ENCODE measurements at regions not wholly inside any gene's neighbourhood (a gene's known extent, or its start where the extent isn't known, plus 50 kb on each side); places are given as distances from the start of the nearest gene placed in this dataset.
A peak's percentile ranks its signal among the peaks of the same experiment; 100 is the strongest.

DNA sequence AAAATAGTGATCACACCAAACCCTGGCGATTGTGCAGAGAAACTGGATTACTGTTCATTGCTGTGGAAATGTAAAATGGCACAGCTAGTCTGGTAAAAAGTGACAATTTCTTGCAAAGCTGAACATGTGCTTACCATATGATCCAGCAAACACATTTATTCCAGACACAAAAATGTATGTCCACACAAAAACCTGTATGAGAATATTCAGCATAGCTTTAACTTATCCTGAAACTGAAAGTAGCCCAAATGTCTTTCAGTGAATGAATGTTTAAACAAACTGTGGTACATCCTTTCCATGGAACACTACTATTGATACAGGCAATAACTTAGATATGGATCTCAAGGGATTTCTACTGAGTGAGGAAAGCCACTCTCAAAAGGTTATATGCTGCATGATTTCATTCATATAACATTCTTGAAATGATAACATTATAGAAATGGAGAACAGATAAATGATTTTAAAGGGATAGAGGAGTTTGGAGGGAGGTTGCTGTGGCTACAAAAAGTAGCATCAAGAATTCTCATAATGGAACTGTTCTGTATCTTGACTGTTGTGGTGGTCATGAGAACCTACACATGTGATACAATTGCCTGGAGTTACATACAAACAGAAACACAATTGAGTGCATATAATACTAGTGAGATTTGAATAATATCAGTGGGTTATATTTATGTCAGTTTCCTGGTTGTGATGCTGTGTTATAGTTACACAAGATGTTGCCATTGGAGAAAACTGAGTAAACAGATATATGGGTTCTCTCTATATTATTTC, 70.7 kb upstream of the DPH6 start:
- Histone ChIP-seq H3K79me2 (ENCODE audit: control insufficient read depth, low read length) (peaks cover 75% of the 10 kb centered on the region), H3K9me2 (replicated peaks; ENCODE audit: control insufficient read depth, low read length) (no peaks in the 10 kb centered on the region), H3K4me2 (ENCODE audit: low read length) (peak overlapping the region; percentile 45), H3K36me3 (ENCODE audit: control insufficient read depth, low read length) (peaks cover 3% of the 10 kb centered on the region; the same call in 1 of the 2 replicates), H3K4me1 (ENCODE audit: control insufficient read depth, low read length) (peaks cover 68% of the 10 kb centered on the region), H3K4me3 (ENCODE audit: low read length) (peak overlapping the region; percentile 18; the same call in 1 of the 2 replicates), H3K9me3 (ENCODE audit: control insufficient read depth, insufficient read depth, low read length) (no peaks in the 10 kb centered on the region; the same call in 1 of the 2 replicates), H3K27ac (ENCODE audit: low read depth, low read length) (peak overlapping the region; percentile 9; the same call in 1 of the 2 replicates), H4K20me1 (ENCODE audit: control insufficient read depth, insufficient read depth, low read depth, low read length) (no peaks in the 10 kb centered on the region), H3K27me3 (ENCODE audit: control insufficient read depth, low read length) (no peaks in the 10 kb centered on the region), H3F3A (ENCODE audit: control insufficient read depth, insufficient read depth) (peaks cover 22% of the 10 kb centered on the region)
- TF ChIP-seq, protein P1, sequence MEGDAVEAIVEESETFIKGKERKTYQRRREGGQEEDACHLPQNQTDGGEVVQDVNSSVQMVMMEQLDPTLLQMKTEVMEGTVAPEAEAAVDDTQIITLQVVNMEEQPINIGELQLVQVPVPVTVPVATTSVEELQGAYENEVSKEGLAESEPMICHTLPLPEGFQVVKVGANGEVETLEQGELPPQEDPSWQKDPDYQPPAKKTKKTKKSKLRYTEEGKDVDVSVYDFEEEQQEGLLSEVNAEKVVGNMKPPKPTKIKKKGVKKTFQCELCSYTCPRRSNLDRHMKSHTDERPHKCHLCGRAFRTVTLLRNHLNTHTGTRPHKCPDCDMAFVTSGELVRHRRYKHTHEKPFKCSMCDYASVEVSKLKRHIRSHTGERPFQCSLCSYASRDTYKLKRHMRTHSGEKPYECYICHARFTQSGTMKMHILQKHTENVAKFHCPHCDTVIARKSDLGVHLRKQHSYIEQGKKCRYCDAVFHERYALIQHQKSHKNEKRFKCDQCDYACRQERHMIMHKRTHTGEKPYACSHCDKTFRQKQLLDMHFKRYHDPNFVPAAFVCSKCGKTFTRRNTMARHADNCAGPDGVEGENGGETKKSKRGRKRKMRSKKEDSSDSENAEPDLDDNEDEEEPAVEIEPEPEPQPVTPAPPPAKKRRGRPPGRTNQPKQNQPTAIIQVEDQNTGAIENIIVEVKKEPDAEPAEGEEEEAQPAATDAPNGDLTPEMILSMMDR (IDR thresholded peaks at IDR 0.05; ENCODE audit: low read depth, low read length, poor library complexity, severe bottlenecking), result no peak
- TF ChIP-seq EZH2phosphoT487 (IDR thresholded peaks at IDR 0.05; ENCODE audit: borderline replicate concordance, low read length), result no peak

DNA sequence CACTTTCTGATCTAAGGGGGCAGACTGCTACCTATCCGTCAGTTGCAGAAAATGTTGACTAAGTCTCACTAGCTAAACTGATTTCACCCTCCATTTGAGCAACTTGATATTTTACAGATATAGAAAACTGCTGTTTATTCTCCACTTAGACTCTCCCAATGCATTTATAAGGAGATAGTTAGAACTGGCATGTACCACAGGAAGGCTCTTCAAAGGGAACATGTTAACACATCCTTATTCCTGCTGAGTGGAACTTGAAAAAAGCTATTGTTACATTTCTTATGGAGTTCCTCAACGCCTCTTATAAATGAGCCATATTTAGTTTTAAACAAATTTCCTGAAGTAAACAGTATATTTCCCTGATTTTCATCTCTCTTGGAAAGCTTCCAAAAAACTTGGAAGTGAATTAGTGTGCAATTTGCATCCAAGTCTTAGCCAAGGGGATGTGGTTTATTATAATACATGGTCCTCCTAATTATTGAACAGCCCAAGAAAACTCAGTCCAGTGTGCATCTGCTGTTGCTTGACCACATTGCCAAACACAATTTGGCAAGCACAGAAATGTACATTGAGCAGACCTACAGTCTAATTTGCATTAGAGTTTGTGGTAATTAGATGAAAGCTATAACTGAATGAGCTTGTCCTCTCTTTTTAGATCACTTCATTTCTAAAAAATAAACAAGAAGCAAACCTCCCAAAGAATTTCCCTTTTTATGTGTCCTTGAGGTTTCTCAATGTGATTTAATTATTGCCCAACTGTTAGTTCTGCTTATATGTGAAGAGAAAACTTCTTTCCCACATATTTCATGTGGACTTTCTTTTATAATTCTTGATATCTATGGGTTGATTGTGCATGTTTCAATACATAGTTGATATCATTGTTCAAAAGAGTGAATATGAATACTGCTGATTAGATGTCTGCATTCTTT, 72.6 kb upstream of the DPH6 start:
- peak overlapping the region; percentile 41 for H3K27ac ChIP-seq (ENCODE audit: low read depth, low read length)
- H3F3A ChIP-seq (ENCODE audit: control insufficient read depth, insufficient read depth), result peaks cover 22% of the 10 kb centered on the region
- no peaks in the 10 kb centered on the region for H3K27me3 ChIP-seq (ENCODE audit: control insufficient read depth, low read length)
- H3K9me2 ChIP-seq (replicated peaks; ENCODE audit: control insufficient read depth, low read length), result no peaks in the 10 kb centered on the region
- no peaks in the 10 kb centered on the region for H4K20me1 ChIP-seq (ENCODE audit: control insufficient read depth, insufficient read depth, low read depth, low read length)
- peaks cover 3% of the 10 kb centered on the region; the same call in 1 of the 2 replicates for H3K36me3 ChIP-seq (ENCODE audit: control insufficient read depth, low read length)
- peaks cover 75% of the 10 kb centered on the region for H3K79me2 ChIP-seq (ENCODE audit: control insufficient read depth, low read length)
- H3K4me3 ChIP-seq (ENCODE audit: low read length), result peak overlapping the region; percentile 26; the same call in 1 of the 2 replicates
- H3K9me3 ChIP-seq (ENCODE audit: control insufficient read depth, insufficient read depth, low read length), result no peaks in the 10 kb centered on the region; the same call in 1 of the 2 replicates
- peaks cover 61% of the 10 kb centered on the region for H3K4me1 ChIP-seq (ENCODE audit: control insufficient read depth, low read length)
- TF ChIP-seq, protein P1 (IDR thresholded peaks at IDR 0.05; ENCODE audit: low read depth, low read length, poor library complexity, severe bottlenecking), result no peak
- TF ChIP-seq EZH2phosphoT487 (IDR thresholded peaks at IDR 0.05; ENCODE audit: borderline replicate concordance, low read length), result no peak
- peak overlapping the region; percentile 47 for H3K4me2 ChIP-seq (ENCODE audit: low read length)

DNA sequence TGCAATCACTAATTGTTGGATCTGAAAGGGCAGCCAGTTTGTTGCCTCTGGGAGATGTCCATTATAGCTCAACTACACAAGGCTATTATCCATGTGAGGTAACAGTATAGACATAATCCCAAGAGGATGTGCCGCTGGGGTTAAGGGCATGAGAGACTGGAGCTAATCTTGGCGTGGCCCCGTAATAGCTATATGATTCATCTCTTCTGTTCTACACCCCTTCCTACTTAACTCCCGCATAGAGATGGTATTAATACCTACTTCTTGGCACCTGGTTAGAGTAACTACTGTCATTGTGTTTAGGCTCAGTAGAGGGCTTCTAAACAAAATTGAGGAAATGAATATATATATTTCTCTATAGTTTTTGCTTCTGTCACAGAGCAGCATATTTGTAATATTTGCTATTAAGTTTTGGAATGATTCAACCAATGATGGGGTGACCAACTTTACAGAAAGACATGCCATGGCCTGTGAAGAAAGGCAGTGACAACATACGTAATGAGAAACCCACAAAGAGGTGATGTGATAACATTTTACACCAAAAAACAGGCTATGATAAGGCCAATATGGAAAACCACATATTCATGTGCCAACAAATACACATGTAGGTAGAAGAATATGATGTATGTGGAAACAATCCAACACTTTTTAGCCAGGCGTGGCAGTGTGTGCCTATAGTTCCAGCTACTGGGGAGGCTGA, 76.8 kb upstream of the DPH6 start:
- peaks cover 42% of the 10 kb centered on the region for H3K79me2 ChIP-seq (ENCODE audit: control insufficient read depth, low read length)
- H3K36me3 ChIP-seq (ENCODE audit: control insufficient read depth, low read length), result no peaks in the 10 kb centered on the region
- H3K4me2 ChIP-seq (ENCODE audit: low read length), result no peak overlapping the region
- H3K4me3 ChIP-seq (ENCODE audit: low read length), result no peak overlapping the region
- H3K9me3 ChIP-seq (ENCODE audit: control insufficient read depth, insufficient read depth, low read length), result no peaks in the 10 kb centered on the region; the same call in 1 of the 2 replicates
- H4K20me1 ChIP-seq (ENCODE audit: control insufficient read depth, insufficient read depth, low read depth, low read length), result no peaks in the 10 kb centered on the region
- H3K27me3 ChIP-seq (ENCODE audit: control insufficient read depth, low read length), result no peaks in the 10 kb centered on the region
- peaks cover 7% of the 10 kb centered on the region; the same call in 1 of the 2 replicates for H3F3A ChIP-seq (ENCODE audit: control insufficient read depth, insufficient read depth)
- no peaks in the 10 kb centered on the region for H3K9me2 ChIP-seq (replicated peaks; ENCODE audit: control insufficient read depth, low read length)
- H3K27ac ChIP-seq (ENCODE audit: low read depth, low read length), result no peak overlapping the region
- no peak for TF ChIP-seq EZH2phosphoT487 (IDR thresholded peaks at IDR 0.05; ENCODE audit: borderline replicate concordance, low read length)
- TF ChIP-seq, protein P1 (IDR thresholded peaks at IDR 0.05; ENCODE audit: low read depth, low read length, poor library complexity, severe bottlenecking), result no peak
- H3K4me1 ChIP-seq (ENCODE audit: control insufficient read depth, low read length), result peaks cover 28% of the 10 kb centered on the region
